CD4-positive, alpha-beta T cell (primary cell): ENCODE measurements at regions not wholly inside any gene's neighbourhood (a gene's known extent, or its start where the extent isn't known, plus 50 kb on each side); places are given as distances from the start of the nearest gene placed in this dataset.

Source experiments
- ATAC-seq: fragments of 200-7000 bp; cut with Tn5 transposase; one replicate; pipeline ENCODE4 v1.10.0; 2022; ENCODE audit warnings: mild to moderate bottlenecking; ENCODE audit not compliant: poor library complexity
- CTCF ChIA-PET: fragments of 350-600 bp; sonication (Branson Sonifier 250); formaldehyde crosslinking; loops from one replicate; lab custom pipeline; 2021; ENCODE audit warnings: antibody characterized with exemption, inconsistent platforms; lab: Charles Lee
- POLR2A ChIA-PET: fragments of 350-600 bp; sonication (Branson Sonifier 250); formaldehyde crosslinking; loops from one replicate; lab custom pipeline; 2021; ENCODE audit warnings: antibody characterized with exemption, inconsistent platforms; lab: Charles Lee
- DNase-seq, 14 experiments: peaks; one replicate each; pipeline ENCODE4 v3.0.0-alpha.2; 2013 to 2020; ENCODE audit warnings: mixed read lengths in 2 of 14
- H3K27ac ChIP-seq, 2 donors: one replicate each; pipeline versions ENCODE4 v1.5.1 to v1.7.0; 2013; ENCODE audit warnings: low read length in 2 of 2, low read depth in 1 of 2, mild to moderate bottlenecking in 1 of 2
- H3K27me3 ChIP-seq, 2 experiments: 1 replicate in 1 of 2; 2 replicates in 1 of 2; pipeline versions ENCODE4 v1.6.1 to v1.7.0; 2013; ENCODE audit warnings: low read length in 2 of 2, control low read depth in 1 of 2, mild to moderate bottlenecking in 1 of 2, moderate library complexity in 1 of 2; ENCODE audit not compliant: insufficient read depth in 2 of 2, control insufficient read depth in 1 of 2
- H3K36me3 ChIP-seq: one replicate; pipeline ENCODE4 v1.6.1; 2013; ENCODE audit warnings: low read length, control low read depth; ENCODE audit not compliant: insufficient read depth
- H3K4me1 ChIP-seq: one replicate; pipeline ENCODE4 v1.6.1; 2013; ENCODE audit warnings: low read length, control low read depth; ENCODE audit not compliant: insufficient read depth
- H3K4me3 ChIP-seq: one replicate; pipeline ENCODE4 v1.5.1; 2013; ENCODE audit warnings: mild to moderate bottlenecking, low read length, moderate library complexity
- H3K9me3 ChIP-seq, 2 experiments: 1 replicate in 1 of 2; 2 replicates in 1 of 2; pipeline versions ENCODE4 v1.6.1 to v1.7.0; 2013; ENCODE audit warnings: low read length in 2 of 2, mild to moderate bottlenecking in 2 of 2, control low read depth in 1 of 2, moderate library complexity in 1 of 2; ENCODE audit not compliant: control insufficient read depth in 1 of 2, insufficient read depth in 1 of 2
- H3K27ac Mint-ChIP-seq: one replicate; pipeline ENCODE4 v1.8.0; 2020; ENCODE audit warnings: mixed read lengths
- H3K27me3 Mint-ChIP-seq: one replicate; pipeline ENCODE4 v1.8.0; 2021; ENCODE audit warnings: mixed read lengths
- H3K36me3 Mint-ChIP-seq: one replicate; pipeline ENCODE4 v1.8.0; 2021; ENCODE audit warnings: low read depth, mixed read lengths
- H3K4me1 Mint-ChIP-seq: one replicate; pipeline ENCODE4 v1.8.0; 2021; ENCODE audit warnings: low read depth, mixed read lengths
- H3K4me3 Mint-ChIP-seq: one replicate; pipeline ENCODE4 v1.8.0; 2020; ENCODE audit warnings: mild to moderate bottlenecking, mixed read lengths
- H3K9me3 Mint-ChIP-seq: one replicate; pipeline ENCODE4 v1.8.0; 2020; ENCODE audit warnings: mixed read lengths
- CTCF ChIP-seq: fragments of 200-600 bp; IDR thresholded peaks from one replicate; pipeline ENCODE4 v1.8.0; 2022; ENCODE audit warnings: antibody characterized with exemption, mild to moderate bottlenecking
- intact Hi-C, 2 experiments: fragments of 100-400 bp; cut with DNase I in 1 of 2; cut with micrococcal nuclease in 1 of 2; formaldehyde crosslinking; loops; one replicate each; pipeline versions ENCODE4 v1.15.1 to v1.9.0; 2023 to 2025; cut with DNase I, micrococcal nuclease

- Mint-ChIP-seq H3K27me3 (peaks cover 7% of the 10 kb centered on the region), H3K4me1 (no peaks in the 10 kb centered on the region), H3K4me3 (no peak overlapping the region), H3K9me3 (no peaks in the 10 kb centered on the region), H3K36me3 (no peaks in the 10 kb centered on the region), H3K27ac (no peak overlapping the region)
- no peaks in the 10 kb centered on the region for H3K9me3 ChIP-seq
- CTCF ChIA-PET: no interaction called here
- no peaks in the 10 kb centered on the region for H3K4me1 ChIP-seq
- DNase-seq (no peak), ATAC-seq (no peak)
- no peaks in the 10 kb centered on the region for H3K36me3 ChIP-seq
- no peak overlapping the region for H3K27ac ChIP-seq
- no peak for TF ChIP-seq CTCF
- intact Hi-C loops: no loop called here
- POLR2A ChIA-PET: no interaction called here
- peaks cover 0 to 2% of the 10 kb centered on the region in 2 experiments for H3K27me3 ChIP-seq
- no peak overlapping the region for H3K4me3 ChIP-seq
Observed at GRCh38 chr17:5911919-5912318, 158.3 kb upstream of the WSCD1 start.

GRCh38 chr17:5913032-5913531 lies 157.1 kb upstream of the WSCD1 start:
- CTCF ChIA-PET: no interaction called here
- intact Hi-C loops: no loop called here
- no peak for TF ChIP-seq CTCF

GRCh38 chr17:5913641-5914040 lies 156.5 kb upstream of the WSCD1 start:
- no peak for ATAC-seq
- H3K36me3 ChIP-seq: no peaks in the 10 kb centered on the region
- H3K27ac ChIP-seq: no peak overlapping the region
- intact Hi-C loops: no loop called here
- Mint-ChIP-seq H3K4me3 (no peak overlapping the region), H3K4me1 (no peaks in the 10 kb centered on the region), H3K9me3 (no peaks in the 10 kb centered on the region), H3K27ac (no peak overlapping the region), H3K36me3 (no peaks in the 10 kb centered on the region), H3K27me3 (peaks cover 7% of the 10 kb centered on the region)
- no peak for TF ChIP-seq CTCF
- no peaks in the 10 kb centered on the region for H3K9me3 ChIP-seq
- H3K4me1 ChIP-seq: no peaks in the 10 kb centered on the region
- POLR2A ChIA-PET: no interaction called here
- H3K27me3 ChIP-seq: peaks cover 0 to 2% of the 10 kb centered on the region in 2 experiments
- CTCF ChIA-PET: no interaction called here
- H3K4me3 ChIP-seq: no peak overlapping the region
- no peak for DNase-seq

More at GRCh38 chr17:5913032-5913531, 157.1 kb upstream of the WSCD1 start:
- DNase-seq (no peak), ATAC-seq (no peak)
- no peak overlapping the region for H3K4me3 ChIP-seq
- no peaks in the 10 kb centered on the region for H3K36me3 Mint-ChIP-seq
- H3K27me3 Mint-ChIP-seq: peaks cover 7% of the 10 kb centered on the region
- no peak overlapping the region for H3K27ac Mint-ChIP-seq
- no peak overlapping the region for H3K27ac ChIP-seq
- H3K27me3 ChIP-seq: peaks cover 0 to 2% of the 10 kb centered on the region in 2 experiments
- no peaks in the 10 kb centered on the region for H3K9me3 Mint-ChIP-seq
- POLR2A ChIA-PET: no interaction called here
- H3K36me3 ChIP-seq: no peaks in the 10 kb centered on the region
- H3K4me1 ChIP-seq: no peaks in the 10 kb centered on the region
- H3K9me3 ChIP-seq: no peaks in the 10 kb centered on the region
- no peak overlapping the region for H3K4me3 Mint-ChIP-seq
- no peaks in the 10 kb centered on the region for H3K4me1 Mint-ChIP-seq
